Astrocyte (in vitro differentiated cells and primary cell): ENCODE measurements at regions not wholly inside any gene's neighbourhood (a gene's known extent, or its start where the extent isn't known, plus 50 kb on each side); places are given as distances from the start of the nearest gene placed in this dataset.

Experiments
- EZH2 ChIP-seq: IDR thresholded peaks from 2 replicates; pipeline ENCODE4 v1.6.1; 2012; ENCODE audit warnings: mild to moderate bottlenecking, low read length, inconsistent platforms; ENCODE audit not compliant: insufficient read depth
- TF ChIP-seq, protein P1 (sequence below): IDR thresholded peaks from 2 replicates; pipeline ENCODE4 v1.5.1; 2011; ENCODE audit warnings: low read depth, mild to moderate bottlenecking, inconsistent platforms, low read length, moderate library complexity; ENCODE audit not compliant: insufficient read depth

DNA sequence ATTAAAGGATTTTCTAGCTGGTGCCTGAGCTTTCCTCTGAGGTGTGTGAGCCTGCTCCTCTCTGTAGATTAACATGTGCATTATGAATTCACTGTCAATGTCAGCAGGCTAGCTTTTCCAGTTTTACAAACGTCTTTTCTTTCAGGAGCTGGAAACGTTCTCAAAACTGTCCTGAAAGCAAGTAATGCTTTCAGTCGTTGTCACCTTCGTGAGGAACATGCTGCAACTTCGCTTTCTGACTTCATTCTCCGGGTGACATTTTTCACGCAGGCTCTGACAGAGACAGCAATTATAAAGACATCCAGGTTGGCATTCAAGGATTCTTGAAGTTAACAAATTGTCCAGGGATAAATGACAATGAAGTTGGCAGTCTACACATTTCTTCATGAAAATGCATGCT is 671.5 kb downstream of the DHX35 start:
- TF ChIP-seq, protein P1, sequence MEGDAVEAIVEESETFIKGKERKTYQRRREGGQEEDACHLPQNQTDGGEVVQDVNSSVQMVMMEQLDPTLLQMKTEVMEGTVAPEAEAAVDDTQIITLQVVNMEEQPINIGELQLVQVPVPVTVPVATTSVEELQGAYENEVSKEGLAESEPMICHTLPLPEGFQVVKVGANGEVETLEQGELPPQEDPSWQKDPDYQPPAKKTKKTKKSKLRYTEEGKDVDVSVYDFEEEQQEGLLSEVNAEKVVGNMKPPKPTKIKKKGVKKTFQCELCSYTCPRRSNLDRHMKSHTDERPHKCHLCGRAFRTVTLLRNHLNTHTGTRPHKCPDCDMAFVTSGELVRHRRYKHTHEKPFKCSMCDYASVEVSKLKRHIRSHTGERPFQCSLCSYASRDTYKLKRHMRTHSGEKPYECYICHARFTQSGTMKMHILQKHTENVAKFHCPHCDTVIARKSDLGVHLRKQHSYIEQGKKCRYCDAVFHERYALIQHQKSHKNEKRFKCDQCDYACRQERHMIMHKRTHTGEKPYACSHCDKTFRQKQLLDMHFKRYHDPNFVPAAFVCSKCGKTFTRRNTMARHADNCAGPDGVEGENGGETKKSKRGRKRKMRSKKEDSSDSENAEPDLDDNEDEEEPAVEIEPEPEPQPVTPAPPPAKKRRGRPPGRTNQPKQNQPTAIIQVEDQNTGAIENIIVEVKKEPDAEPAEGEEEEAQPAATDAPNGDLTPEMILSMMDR, result no peak
- no peak for TF ChIP-seq EZH2
